ENCODE measurements at regions not wholly inside any gene's neighbourhood (a gene's known extent, or its start where the extent isn't known, plus 50 kb on each side); places are given as distances from the start of the nearest gene placed in this dataset.

- TF ChIP-seq CTCF (IDR thresholded peaks at IDR 0.05): no peak
- TF ChIP-seq POLR2A (IDR thresholded peaks at IDR 0.05): no peak
Observed at GRCh38 chr4:14504162-14504561, 498.1 kb upstream of the CPEB2 start.

Measured in vagina (tissue), 2 donors.